Tibial nerve (tissue), 3 donors: ENCODE measurements at regions not wholly inside any gene's neighbourhood (a gene's known extent, or its start where the extent isn't known, plus 50 kb on each side); places are given as distances from the start of the nearest gene placed in this dataset.
"Not testable (repeated sequence)": the region's sequence is repeated elsewhere in the genome, so short reads cannot be mapped to it uniquely, and the experiment has no call there.

Experiments
- POLR2A ChIP-seq, 2 donors: fragments of 450-650 bp; IDR thresholded peaks; one replicate each; pipeline ENCODE4 v1.6.1; 2017; ENCODE audit warnings: antibody characterized with exemption in 2 of 2, mild to moderate bottlenecking in 2 of 2, moderate library complexity in 2 of 2
- TF ChIP-seq, protein P1 (sequence below), 5 experiments: fragments of 200-600 bp in 3 of 5; fragments of 450-650 bp in 2 of 5; sonication (generic) in 3 of 5; IDR thresholded peaks; one replicate each; pipeline ENCODE4 v1.5.1; 2016 to 2019; ENCODE audit warnings: antibody characterized with exemption in 5 of 5, mild to moderate bottlenecking in 3 of 5, moderate library complexity in 2 of 5

DNA sequence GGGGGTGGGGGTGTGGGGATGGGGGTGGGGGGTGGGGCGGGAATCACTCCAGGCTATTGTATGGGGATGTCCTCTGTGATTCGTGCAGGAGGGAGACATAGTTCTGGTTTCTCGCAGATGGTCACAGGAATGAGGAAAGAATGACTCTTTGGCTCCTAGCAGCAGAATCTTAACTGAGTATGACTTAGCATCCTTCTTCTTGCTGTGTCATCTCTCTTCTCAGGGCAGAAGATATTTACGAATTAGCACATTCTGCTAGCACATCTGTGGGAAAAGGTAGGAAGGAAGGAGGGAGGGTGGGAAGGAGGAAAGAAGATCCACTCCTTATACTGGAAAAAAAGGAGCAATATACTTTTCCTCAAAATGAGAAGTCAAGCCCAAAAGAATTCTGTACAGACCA, 686.8 kb upstream of the DEFB115 start:
- not testable (repeated sequence) for TF ChIP-seq POLR2A (IDR thresholded peaks at IDR 0.05)
- TF ChIP-seq, protein P1, sequence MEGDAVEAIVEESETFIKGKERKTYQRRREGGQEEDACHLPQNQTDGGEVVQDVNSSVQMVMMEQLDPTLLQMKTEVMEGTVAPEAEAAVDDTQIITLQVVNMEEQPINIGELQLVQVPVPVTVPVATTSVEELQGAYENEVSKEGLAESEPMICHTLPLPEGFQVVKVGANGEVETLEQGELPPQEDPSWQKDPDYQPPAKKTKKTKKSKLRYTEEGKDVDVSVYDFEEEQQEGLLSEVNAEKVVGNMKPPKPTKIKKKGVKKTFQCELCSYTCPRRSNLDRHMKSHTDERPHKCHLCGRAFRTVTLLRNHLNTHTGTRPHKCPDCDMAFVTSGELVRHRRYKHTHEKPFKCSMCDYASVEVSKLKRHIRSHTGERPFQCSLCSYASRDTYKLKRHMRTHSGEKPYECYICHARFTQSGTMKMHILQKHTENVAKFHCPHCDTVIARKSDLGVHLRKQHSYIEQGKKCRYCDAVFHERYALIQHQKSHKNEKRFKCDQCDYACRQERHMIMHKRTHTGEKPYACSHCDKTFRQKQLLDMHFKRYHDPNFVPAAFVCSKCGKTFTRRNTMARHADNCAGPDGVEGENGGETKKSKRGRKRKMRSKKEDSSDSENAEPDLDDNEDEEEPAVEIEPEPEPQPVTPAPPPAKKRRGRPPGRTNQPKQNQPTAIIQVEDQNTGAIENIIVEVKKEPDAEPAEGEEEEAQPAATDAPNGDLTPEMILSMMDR (IDR thresholded peaks at IDR 0.05): not testable (repeated sequence)
